Vagina (tissue), 2 donors: ENCODE measurements at regions not wholly inside any gene's neighbourhood (a gene's known extent, or its start where the extent isn't known, plus 50 kb on each side); places are given as distances from the start of the nearest gene placed in this dataset.
A peak's percentile ranks its signal among the peaks of the same experiment; 100 is the strongest.

Source experiments
- DNase-seq, 2 donors: peaks; one replicate each; pipeline ENCODE4 v3.0.0-alpha.2; 2017; ENCODE audit errors: extremely low spot score in 2 of 2
- H3K27ac ChIP-seq: fragments of 200-600 bp; sonication (generic); one replicate; pipeline ENCODE4 v1.5.1; 2019
- H3K27me3 ChIP-seq: fragments of 200-600 bp; sonication (generic); one replicate; pipeline ENCODE4 v1.5.1; 2019
- H3K36me3 ChIP-seq, 2 donors: fragments of 200-600 bp; sonication (generic); one replicate each; pipeline ENCODE4 v1.5.1; 2017 to 2019
- H3K4me1 ChIP-seq: fragments of 200-600 bp; sonication (generic); one replicate; pipeline ENCODE4 v1.5.1; 2019
- H3K4me3 ChIP-seq, 2 donors: fragments of 200-600 bp; sonication (generic); 1 replicate in 1 of 2; 2 replicates in 1 of 2; pipeline ENCODE4 v1.5.1; 2016 to 2019
- H3K9me3 ChIP-seq: fragments of 200-600 bp; sonication (generic); one replicate; pipeline ENCODE4 v1.5.1; 2019
- POLR2A ChIP-seq, 2 donors: fragments of 450-650 bp; IDR thresholded peaks; one replicate each; pipeline ENCODE4 v1.6.1; 2017; ENCODE audit warnings: antibody characterized with exemption in 2 of 2, mild to moderate bottlenecking in 2 of 2, moderate library complexity in 2 of 2
- POLR2AphosphoS5 ChIP-seq, 2 donors: sonication (generic); formaldehyde crosslinking; IDR thresholded peaks; one replicate each; pipeline ENCODE4 v1.9.0; 2017; ENCODE audit warnings: antibody characterized with exemption in 2 of 2, mild to moderate bottlenecking in 2 of 2, low read depth in 1 of 2; ENCODE audit not compliant: insufficient read depth in 1 of 2
- intact Hi-C: fragments of 100-400 bp; cut with DNase I; formaldehyde crosslinking; loops from one replicate; pipeline ENCODE4 v1.15.1; 2023
- TF ChIP-seq, protein P1 (sequence below), 3 experiments: fragments of 450-650 bp in 2 of 3; fragments of 200-600 bp in 1 of 3; sonication (generic) in 1 of 3; IDR thresholded peaks; one replicate each; pipeline ENCODE4 v1.5.1; 2017 to 2019; ENCODE audit warnings: antibody characterized with exemption in 3 of 3, mild to moderate bottlenecking in 2 of 3, moderate library complexity in 2 of 3

DNA sequence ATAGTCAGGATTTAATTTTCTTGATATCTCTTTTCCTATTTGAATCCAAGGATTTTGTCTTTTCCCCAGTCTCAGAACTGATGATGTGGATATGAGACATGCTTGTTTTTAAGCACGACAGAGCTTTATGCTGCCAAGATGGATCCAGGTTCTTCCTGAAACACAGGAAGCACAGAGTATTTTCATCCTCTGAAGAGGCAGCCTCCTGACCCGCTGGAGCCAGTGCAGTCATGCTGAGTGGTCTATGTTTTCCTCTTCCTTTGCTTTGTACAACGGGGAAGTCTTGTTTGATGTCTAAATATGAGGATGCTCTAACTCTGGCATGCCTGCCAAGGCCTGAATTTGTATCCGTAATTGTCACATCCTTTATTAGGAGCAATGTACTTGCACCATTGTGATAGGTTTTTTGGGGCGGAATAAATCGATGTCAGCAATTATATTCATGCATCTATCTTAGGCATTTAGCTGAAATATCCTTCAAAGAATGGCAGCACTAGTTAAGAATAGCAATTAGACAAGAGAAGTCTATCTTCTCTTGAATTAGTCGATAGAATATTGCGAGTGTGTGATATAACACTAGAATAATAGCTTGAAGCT is 407.1 kb upstream of the JAG1 start:
- H3K36me3 ChIP-seq = no peaks in the 10 kb centered on the region
- no peaks in the 10 kb centered on the region for H3K9me3 ChIP-seq
- H3K4me3 ChIP-seq = no peak overlapping the region
- H3K27ac ChIP-seq = no peak overlapping the region
- H3K27me3 ChIP-seq = no peaks in the 10 kb centered on the region
- no peaks in the 10 kb centered on the region for H3K4me1 ChIP-seq
- TF ChIP-seq POLR2AphosphoS5 (IDR thresholded peaks at IDR 0.05; ENCODE audit: insufficient read depth in 1 of 2, low read depth in 1 of 2) (peak in 1 of 2 donors; percentile 73), POLR2A (IDR thresholded peaks at IDR 0.05) (no peak)
- TF ChIP-seq, protein P1, sequence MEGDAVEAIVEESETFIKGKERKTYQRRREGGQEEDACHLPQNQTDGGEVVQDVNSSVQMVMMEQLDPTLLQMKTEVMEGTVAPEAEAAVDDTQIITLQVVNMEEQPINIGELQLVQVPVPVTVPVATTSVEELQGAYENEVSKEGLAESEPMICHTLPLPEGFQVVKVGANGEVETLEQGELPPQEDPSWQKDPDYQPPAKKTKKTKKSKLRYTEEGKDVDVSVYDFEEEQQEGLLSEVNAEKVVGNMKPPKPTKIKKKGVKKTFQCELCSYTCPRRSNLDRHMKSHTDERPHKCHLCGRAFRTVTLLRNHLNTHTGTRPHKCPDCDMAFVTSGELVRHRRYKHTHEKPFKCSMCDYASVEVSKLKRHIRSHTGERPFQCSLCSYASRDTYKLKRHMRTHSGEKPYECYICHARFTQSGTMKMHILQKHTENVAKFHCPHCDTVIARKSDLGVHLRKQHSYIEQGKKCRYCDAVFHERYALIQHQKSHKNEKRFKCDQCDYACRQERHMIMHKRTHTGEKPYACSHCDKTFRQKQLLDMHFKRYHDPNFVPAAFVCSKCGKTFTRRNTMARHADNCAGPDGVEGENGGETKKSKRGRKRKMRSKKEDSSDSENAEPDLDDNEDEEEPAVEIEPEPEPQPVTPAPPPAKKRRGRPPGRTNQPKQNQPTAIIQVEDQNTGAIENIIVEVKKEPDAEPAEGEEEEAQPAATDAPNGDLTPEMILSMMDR (IDR thresholded peaks at IDR 0.05) = no peak
- intact Hi-C loops = no loop called here
- DNase-seq = no peak

DNA sequence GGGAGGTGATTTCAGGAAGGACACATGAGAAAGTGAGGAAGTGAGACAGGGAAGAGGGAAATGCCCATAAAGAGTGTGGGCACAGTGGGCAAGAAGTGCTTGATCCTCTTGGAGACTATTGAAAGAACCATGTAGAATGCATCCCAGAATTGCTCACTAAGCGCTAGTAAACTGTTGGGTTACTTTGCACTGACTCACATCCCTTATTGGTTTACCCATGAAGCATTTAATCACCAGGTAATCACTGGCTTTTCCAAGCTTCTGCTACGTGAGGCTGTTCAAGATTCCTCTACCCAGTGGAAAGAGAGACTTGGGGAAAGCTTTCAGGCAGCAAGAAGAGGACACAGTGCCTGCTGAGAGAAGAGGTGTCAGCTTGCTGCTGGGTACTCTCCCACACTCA is 410.0 kb upstream of the JAG1 start:
- no peaks in the 10 kb centered on the region for H3K36me3 ChIP-seq
- H3K9me3 ChIP-seq = no peaks in the 10 kb centered on the region
- no peak overlapping the region for H3K27ac ChIP-seq
- H3K4me3 ChIP-seq = no peak overlapping the region
- TF ChIP-seq POLR2AphosphoS5 (IDR thresholded peaks at IDR 0.05; ENCODE audit: insufficient read depth in 1 of 2, low read depth in 1 of 2) (no peak), POLR2A (IDR thresholded peaks at IDR 0.05) (no peak)
- TF ChIP-seq, protein P1 (IDR thresholded peaks at IDR 0.05) = no peak
- no peak for DNase-seq
- no peaks in the 10 kb centered on the region for H3K4me1 ChIP-seq
- intact Hi-C loops = no loop called here
- H3K27me3 ChIP-seq = no peaks in the 10 kb centered on the region

DNA sequence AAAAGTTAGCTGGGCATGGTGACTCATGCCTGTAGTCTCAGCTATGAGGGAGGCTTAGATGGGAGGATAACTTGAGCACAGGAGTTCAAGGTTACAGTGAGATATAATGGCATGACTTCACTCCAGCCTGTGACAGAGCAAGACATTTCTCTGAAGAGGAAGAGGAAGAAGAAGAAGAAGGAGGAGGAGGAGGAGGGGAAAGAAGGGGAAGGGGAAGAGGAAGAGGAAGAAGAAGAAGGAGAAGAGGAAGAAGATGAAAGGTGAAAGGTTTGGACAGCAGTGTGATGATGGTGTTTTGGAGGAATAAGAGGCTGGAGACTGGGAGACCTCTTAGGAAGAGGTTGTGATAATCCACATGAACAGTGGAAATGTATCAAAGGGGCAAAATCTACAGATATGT is 410.7 kb upstream of the JAG1 start:
- Histone ChIP-seq H3K27me3 (no peaks in the 10 kb centered on the region), H3K4me1 (no peaks in the 10 kb centered on the region), H3K27ac (no peak overlapping the region), H3K9me3 (no peaks in the 10 kb centered on the region), H3K4me3 (no peak overlapping the region), H3K36me3 (no peaks in the 10 kb centered on the region)
- DNase-seq = no peak
- intact Hi-C loops = no loop called here
- no peak for TF ChIP-seq POLR2A (IDR thresholded peaks at IDR 0.05)
- TF ChIP-seq, protein P1 (IDR thresholded peaks at IDR 0.05) = no peak
- TF ChIP-seq POLR2AphosphoS5 (IDR thresholded peaks at IDR 0.05; ENCODE audit: insufficient read depth in 1 of 2, low read depth in 1 of 2) = no peak

DNA sequence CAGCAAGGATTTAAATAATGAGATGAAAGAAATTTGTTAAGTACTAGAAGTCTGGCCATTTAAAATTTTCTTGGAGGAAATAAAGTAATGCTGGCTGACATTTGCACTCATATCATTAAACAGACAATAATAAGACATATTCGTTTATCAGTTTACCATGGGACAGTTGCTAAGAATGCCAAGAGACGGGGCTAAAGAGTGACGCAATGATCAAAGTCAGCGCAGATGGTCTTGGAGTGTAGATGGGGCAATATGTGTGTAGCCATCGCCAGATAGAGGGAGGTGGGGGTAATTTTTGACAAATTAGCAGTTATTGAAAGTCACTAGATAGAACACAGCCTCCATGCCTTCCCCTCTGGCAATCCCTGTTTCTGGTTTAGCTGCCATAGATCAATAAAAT is 413.2 kb upstream of the JAG1 start:
- Histone ChIP-seq H3K27me3 (no peaks in the 10 kb centered on the region), H3K27ac (no peak overlapping the region), H3K4me3 (no peak overlapping the region), H3K4me1 (no peaks in the 10 kb centered on the region), H3K36me3 (no peaks in the 10 kb centered on the region), H3K9me3 (no peaks in the 10 kb centered on the region)
- intact Hi-C loops = no loop called here
- TF ChIP-seq, protein P1 (IDR thresholded peaks at IDR 0.05) = no peak
- TF ChIP-seq POLR2A (IDR thresholded peaks at IDR 0.05) (no peak), POLR2AphosphoS5 (IDR thresholded peaks at IDR 0.05; ENCODE audit: insufficient read depth in 1 of 2, low read depth in 1 of 2) (no peak)
- no peak for DNase-seq

DNA sequence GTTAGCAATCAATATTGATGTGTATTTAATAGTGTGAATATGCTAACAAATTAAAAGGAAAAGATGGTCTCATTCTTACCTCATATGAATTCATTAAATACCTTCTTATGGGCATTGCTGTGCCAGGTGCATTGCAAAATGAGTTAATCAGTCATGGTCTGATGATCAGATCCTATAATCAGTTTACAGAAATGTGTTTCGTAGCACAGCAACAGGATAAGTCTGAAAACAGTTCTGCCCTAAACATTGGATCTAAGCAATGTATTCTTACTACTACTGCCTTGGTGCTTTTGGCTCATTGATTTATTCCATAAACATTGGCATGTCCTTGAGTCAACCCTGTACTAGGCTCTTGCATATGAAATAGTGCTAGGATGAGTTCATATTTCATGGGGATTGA is 417.0 kb upstream of the JAG1 start:
- no peaks in the 10 kb centered on the region for H3K27me3 ChIP-seq
- H3K4me1 ChIP-seq = no peaks in the 10 kb centered on the region
- H3K9me3 ChIP-seq = no peaks in the 10 kb centered on the region
- no peaks in the 10 kb centered on the region for H3K36me3 ChIP-seq
- DNase-seq = no peak
- TF ChIP-seq POLR2A (IDR thresholded peaks at IDR 0.05) (no peak), POLR2AphosphoS5 (IDR thresholded peaks at IDR 0.05; ENCODE audit: insufficient read depth in 1 of 2, low read depth in 1 of 2) (no peak)
- TF ChIP-seq, protein P1 (IDR thresholded peaks at IDR 0.05) = no peak
- intact Hi-C loops = no loop called here
- H3K4me3 ChIP-seq = no peak overlapping the region
- H3K27ac ChIP-seq = no peak overlapping the region
